OCI-LY7 (cell line): ENCODE measurements at regions not wholly inside any gene's neighbourhood (a gene's known extent, or its start where the extent isn't known, plus 50 kb on each side); places are given as distances from the start of the nearest gene placed in this dataset.

Experiments used
- EZH2phosphoT487 ChIP-seq: fragments of 200-600 bp; sonication (generic); IDR thresholded peaks from 2 replicates; pipeline ENCODE4 v1.6.1; 2018; ENCODE audit warnings: low read depth, borderline replicate concordance, mild to moderate bottlenecking, mixed run types, antibody characterized with exemption, low read length, moderate library complexity, mixed read lengths
- TF ChIP-seq, protein P1 (sequence below): fragments of 200-600 bp; sonication (generic); conservative IDR thresholded peaks from 2 replicates; pipeline ENCODE4 v1.5.1; 2014; ENCODE audit warnings: mild to moderate bottlenecking, antibody characterized with exemption, low read length, moderate library complexity, mixed read lengths

DNA sequence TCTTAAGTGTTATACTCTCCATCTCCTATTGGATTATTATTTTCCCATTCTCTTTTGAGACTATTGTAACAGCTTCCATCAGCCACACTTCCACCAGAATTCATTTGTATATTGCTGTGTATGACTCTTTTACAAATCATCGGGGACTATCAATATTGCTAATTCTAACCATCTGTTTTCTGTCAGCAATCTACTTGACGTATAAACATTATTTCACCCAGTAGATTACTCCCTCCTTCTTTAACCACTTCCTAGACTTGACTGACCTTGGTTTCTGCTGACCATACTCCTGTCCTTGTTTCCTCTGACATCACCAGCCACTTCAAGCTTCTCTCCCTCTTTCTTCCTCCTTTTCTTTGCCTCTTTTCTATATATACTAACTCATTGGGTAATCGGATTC lies 402.9 kb downstream of the PCDH18 start:
- TF ChIP-seq, protein P1, sequence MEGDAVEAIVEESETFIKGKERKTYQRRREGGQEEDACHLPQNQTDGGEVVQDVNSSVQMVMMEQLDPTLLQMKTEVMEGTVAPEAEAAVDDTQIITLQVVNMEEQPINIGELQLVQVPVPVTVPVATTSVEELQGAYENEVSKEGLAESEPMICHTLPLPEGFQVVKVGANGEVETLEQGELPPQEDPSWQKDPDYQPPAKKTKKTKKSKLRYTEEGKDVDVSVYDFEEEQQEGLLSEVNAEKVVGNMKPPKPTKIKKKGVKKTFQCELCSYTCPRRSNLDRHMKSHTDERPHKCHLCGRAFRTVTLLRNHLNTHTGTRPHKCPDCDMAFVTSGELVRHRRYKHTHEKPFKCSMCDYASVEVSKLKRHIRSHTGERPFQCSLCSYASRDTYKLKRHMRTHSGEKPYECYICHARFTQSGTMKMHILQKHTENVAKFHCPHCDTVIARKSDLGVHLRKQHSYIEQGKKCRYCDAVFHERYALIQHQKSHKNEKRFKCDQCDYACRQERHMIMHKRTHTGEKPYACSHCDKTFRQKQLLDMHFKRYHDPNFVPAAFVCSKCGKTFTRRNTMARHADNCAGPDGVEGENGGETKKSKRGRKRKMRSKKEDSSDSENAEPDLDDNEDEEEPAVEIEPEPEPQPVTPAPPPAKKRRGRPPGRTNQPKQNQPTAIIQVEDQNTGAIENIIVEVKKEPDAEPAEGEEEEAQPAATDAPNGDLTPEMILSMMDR = no peak
- TF ChIP-seq EZH2phosphoT487 = no peak
